GM18505 (cell line): ENCODE measurements at regions not wholly inside any gene's neighbourhood (a gene's known extent, or its start where the extent isn't known, plus 50 kb on each side); places are given as distances from the start of the nearest gene placed in this dataset.
A peak's percentile ranks its signal among the peaks of the same experiment; 100 is the strongest.
"Not testable (repeated sequence)": the region's sequence is repeated elsewhere in the genome, so short reads cannot be mapped to it uniquely, and the experiment has no call there.

Source experiments
- ATAC-seq: cut with Tn5 transposase; IDR thresholded peaks from one replicate; pipeline ENCODE4 v1.9.1; 2021; ENCODE audit not compliant: unreplicated experiment
- POLR2A ChIP-seq: IDR thresholded peaks from 4 replicates; pipeline ENCODE4 v1.6.1; 2011; ENCODE audit warnings: borderline replicate concordance; ENCODE audit not compliant: insufficient read depth, insufficient read length; ENCODE audit errors: extremely low read depth

DNA sequence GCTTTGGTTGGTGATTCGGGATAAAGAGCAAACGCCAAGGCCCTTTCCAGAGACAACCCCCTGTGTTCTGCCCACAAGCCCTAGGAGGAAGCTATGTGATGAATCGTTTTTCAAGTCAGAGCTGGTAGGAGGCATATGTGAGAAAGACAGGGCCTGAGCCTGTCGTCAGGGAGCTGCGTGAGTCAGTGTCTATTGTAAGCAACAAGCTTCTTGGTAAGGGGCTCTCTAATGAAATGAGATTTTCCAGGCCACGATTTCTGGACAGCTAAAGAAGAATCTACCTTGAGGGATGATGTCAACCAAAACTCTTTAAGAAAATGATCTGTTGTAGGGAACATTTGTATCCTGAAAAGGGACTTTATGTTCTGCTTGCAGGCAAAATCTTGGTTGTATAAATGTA, 318.9 kb upstream of the IL12A start:
- TF ChIP-seq POLR2A: no peak
- ATAC-seq: no peak

DNA sequence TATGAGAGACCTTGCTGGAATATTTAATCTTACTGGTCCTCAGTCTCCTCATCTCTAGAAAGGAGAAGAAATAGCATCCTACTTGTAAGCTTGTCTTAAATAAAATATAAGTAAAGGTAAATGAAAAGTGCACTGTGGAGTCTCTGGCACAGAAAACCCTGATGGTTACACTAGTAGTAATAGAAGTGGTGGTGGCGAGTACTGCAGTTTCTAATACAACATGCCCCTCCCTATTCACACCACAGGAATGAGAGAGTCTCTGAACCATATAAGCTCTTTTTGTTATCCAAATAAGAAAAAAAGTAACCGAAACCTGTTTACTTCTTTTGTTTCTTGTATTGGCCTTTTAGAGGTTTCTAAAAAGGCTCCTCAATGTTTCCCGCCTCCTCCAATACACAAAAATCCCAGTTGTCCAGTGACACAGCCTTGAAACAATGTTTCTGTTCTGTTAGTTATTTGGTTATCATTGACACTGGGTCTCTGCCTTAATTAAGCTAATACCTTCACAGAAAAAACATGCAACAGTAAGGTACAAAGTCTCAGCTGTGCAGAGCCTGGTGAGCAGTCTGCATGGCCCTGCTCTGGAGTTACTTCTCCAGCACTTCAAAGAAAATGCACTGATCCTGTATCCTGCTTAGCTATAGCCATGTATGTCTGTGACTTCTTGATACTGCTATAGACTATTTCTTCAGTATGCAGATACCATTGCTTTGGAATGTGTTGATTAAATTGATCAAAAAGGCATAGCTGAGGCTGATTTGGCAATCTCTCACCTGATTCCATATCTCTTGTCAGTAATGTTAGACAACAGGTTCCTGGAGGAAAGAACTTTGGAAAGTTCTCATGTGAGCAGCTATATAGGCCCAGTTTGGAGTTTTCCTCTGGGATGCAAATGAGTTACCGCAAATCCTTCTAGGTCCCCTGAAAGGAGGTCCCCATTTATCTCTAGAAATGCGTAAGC, 315.6 kb upstream of the IL12A start:
- no peak for TF ChIP-seq POLR2A
- peak; percentile 62 for ATAC-seq

DNA sequence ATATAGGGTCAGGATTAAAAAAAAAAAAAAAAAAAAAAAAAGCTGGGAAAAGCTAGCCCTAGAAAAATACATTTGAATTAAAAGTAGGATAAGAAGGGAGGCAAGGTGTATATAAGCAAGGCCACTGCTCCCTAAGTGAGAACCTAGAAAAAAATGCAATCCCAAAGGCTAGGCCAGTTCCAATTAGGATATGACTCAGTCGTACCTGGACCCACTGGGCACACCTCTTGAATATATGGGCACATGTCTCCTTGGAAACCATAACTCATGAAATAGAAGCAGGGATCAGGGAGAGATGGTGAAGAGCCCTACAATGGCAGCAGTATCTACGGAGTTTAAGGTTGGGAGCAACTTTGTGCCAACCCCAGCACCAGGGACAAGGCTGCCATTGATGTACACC, 314.1 kb upstream of the IL12A start:
- TF ChIP-seq POLR2A: no peak
- ATAC-seq: no peak

DNA sequence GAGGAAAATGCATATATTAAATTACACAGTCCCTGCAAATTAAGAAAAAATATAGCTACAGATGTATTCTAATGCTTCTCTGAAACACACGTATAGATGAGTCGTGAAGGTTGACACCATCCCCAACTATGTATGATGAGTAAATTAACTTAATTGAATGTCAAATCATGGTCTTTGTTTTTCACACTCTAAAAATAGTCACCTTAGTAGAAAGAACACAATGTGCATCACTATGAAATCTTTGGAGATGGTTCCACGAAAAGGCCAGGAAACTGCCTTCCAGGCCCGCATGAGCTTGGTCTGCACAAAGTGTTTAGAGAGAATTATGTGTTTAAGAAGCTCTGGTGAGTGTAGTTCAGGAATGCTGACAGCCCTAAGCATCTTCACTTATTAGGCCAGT, 313.4 kb upstream of the IL12A start:
- no peak for TF ChIP-seq POLR2A
- ATAC-seq: no peak

DNA sequence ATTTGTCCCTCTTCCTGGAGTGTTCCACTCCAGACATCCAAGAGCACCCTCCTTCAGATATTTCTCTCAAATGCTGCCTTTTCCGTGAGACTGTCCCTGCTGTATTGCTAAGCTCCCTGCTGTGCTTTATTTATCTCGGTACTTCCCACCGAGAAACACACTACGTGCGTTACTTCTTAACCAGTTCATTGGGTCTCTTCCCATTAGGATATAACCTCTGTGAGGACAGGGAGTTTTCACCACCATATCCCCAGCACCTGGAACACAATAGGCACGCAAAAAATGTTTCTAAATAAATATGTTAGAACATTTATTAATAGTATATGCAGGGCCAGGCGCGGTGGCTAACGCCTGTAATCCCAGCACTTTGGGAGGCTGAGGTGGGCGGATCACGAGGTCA, 308.7 kb upstream of the IL12A start:
- TF ChIP-seq POLR2A: no peak
- ATAC-seq: no peak

DNA sequence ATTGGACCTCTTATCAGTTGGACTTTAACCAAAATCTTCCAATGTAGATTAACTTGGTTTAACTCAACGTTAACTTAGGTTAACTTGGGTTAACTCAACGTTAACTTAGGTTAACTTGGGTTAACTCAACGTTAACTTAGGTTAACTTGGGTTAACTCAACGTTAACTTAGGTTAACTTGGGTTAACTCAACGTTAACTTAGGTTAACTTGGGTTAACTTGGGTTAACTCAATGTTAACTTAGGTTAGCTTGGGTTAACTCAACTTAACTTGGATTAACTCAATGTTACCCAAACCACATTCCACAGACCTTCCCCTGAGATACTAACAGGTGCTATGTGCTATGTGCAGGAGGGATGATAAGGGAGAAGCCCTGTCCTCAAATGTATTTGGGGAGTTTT, 306.9 kb upstream of the IL12A start:
- not testable (repeated sequence) for ATAC-seq

DNA sequence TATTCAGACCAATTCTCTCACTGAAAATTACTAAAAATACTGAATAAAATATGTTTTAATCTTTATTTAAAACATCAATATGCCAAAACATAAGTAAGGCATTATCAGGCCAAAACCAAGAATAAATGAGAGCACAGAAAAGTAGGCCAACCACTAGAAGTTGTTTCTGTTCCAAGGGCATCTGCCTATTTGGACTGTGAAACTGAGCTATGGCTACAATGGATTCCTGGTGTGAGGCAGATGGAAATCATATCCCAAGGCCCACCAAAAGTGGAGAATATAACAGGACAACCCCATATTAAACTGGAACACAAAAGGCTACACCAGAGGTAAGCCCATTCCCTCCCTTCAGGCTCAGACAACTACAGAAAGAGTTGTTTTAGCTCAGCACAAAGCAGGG, 302.8 kb upstream of the IL12A start:
- no peak for ATAC-seq
- no peak for TF ChIP-seq POLR2A

DNA sequence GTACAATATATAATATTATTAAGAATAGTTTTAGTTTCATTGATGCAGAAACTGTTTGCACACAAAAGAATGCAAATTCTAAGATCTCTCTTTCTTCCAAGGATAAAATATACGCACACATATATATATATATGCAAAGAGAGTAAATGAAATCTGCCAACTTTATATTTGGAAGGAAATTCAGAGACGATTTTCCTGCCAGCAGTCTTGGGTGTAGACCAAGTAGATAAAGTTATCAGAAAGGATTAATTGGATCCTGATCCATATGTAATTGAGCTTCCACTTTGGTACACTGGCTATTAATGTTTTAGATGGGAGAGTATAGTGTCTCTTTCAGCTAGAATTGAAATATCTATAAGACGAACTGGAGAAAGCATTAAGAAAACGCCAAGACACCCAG, 295.4 kb upstream of the IL12A start:
- no peak for TF ChIP-seq POLR2A
- ATAC-seq: no peak

DNA sequence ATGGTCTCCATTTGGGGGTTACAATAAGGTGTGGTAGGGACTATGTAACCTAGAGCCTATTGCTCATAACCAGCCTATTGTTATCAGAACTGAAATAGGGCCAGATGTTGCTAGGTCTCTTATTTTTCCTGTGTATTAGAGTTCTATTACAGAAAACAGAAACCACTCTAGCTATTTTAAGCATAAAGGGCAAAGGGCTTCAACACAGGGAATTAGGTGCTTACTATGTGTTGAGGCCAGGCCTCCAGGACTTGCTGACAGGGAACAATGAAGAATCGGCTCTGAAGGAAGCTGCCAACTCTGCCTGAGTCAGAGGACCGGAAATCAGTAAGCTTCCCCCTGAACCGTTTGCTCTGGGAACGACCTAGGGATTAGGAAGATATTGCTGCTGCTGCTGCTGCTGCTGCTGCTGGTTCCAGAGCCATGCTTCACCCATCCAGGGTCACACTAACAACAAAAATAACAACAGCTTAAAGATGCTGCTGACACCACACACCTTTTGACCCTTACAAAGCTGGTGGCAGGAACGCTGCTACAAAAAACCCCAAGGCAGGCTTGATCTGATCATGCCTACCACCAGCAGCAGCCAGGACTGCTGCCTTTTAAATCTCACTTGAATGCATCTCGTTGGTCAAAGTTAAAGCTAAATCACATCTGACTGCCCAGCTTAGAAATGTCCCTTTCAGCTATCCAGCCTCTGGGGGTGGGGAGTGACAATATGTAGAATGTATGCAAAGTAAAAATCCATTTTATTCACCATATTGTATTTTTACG, 276.9 kb upstream of the IL12A start:
- TF ChIP-seq POLR2A: no peak
- no peak for ATAC-seq

DNA sequence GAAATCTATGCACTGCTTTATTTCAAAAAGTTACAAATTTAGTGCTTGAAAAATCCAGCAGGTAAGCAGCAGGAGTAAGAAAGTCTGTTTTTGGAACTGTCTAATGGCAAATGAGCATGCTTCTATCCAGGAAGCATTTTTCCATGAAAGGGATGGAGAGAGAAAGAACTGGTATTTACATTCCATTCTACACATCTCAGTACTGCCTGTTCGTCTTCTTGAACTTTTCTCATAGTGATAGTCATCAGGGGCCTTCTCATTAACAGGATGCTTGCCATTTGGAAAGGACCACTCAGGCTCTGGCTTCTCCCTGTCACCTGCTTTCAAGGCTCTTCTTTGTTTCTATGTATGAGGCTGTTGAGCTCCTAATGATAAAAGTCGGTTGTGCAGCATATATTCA, 267.3 kb upstream of the IL12A start:
- TF ChIP-seq POLR2A: no peak
- no peak for ATAC-seq

DNA sequence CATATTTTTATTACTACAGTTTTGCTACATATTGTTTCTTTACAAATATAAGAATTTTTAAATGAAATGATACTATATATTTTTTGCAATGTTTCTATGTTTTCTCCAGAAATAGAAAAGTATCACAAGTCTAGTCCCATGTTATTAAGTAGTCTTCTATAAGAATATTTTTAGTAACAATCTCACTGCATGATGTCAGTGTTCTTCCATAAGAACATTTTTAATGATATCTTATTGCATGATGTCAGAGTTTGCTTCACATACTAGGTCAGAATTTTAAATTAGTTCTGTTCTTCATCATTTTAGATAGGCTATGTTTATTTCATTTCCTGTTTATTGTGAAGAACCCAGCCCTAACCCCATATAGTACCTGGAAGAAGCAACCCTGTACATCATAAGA, 265.3 kb upstream of the IL12A start:
- no peak for TF ChIP-seq POLR2A
- no peak for ATAC-seq

DNA sequence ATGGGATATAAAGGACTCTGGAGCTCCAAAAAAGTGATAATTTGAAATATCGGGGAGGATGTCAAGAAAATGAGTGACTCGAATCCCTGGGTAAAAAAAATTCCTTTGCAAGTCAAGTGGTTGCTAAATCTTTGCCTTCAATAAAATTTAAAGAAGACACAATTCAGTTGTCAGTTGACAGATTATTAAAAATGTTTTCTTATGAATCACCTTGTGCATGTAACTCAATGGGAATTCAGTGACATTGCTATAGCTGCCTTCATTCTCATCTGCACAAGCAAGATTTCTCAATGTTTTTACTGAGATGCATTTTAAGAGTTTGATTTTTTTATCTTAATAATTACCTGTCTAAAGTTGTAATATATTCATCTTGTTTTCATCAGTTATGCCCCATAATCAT, 264.0 kb upstream of the IL12A start:
- no peak for ATAC-seq
- TF ChIP-seq POLR2A: no peak

DNA sequence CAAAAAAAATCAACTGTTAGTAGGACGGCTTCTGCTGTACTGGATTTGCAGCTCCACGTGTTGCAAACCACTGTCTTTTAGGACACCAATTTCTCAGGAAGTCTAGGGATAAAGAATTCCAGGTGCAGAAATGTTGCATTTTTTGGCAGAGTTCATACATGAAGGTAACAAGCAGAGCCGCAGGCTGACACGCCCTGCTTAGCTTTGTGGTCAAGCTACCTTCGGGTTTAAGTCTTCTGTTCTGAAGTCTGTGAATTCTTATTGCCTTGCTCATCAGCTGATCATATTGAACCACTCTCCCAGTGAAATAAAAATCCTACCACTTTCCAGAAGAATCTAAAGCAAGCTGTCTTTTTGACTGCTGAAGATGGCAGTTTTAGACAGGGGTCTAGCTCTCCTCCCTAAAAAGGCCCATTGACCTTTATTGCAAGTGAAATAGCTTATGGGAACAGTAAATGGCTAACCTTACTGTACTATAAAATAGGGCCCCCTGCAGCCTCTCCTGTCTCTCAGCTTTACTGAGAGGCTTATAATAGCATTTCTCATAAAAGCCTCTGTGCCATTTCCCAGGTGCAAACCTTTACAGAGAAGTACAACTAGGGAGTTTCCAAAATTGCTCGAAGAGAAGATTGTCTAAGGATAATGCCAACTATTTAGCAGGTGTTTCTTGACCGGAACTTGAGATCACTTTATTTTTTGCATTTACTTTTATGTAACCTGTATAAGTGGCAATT, 262.2 kb upstream of the IL12A start:
- TF ChIP-seq POLR2A: no peak
- no peak for ATAC-seq
